ENCODE measurements at regions not wholly inside any gene's neighbourhood (a gene's known extent, or its start where the extent isn't known, plus 50 kb on each side); places are given as distances from the start of the nearest gene placed in this dataset.

DNA sequence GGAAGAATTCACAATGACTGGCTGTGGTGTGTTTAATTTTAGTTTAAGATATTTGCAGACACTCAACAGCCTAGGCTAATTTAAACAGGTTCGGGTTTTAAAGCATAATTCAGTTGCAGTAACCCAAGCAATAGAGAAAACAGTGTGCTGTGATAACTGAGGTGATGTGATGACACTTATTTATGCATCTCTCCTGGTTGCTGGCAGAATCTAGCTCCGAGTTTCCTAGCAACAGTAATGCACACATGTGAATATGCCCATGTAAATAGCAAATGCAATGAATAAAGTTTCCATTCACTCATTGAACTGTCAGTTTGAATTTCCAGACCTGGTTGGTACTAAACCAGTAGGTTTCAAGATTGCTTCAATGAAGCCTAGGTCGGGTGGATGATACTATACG is 426.5 kb downstream of the TMX3 start:
- intact Hi-C loops (cut with micrococcal nuclease) = no loop called here
- H3K9me3 ChIP-seq (replicated peaks) = peaks cover 12% of the 10 kb centered on the region
- H3K27ac ChIP-seq (replicated peaks) = no peak overlapping the region
- H3K4me3 ChIP-seq = no peak overlapping the region
- TF ChIP-seq, protein P1, sequence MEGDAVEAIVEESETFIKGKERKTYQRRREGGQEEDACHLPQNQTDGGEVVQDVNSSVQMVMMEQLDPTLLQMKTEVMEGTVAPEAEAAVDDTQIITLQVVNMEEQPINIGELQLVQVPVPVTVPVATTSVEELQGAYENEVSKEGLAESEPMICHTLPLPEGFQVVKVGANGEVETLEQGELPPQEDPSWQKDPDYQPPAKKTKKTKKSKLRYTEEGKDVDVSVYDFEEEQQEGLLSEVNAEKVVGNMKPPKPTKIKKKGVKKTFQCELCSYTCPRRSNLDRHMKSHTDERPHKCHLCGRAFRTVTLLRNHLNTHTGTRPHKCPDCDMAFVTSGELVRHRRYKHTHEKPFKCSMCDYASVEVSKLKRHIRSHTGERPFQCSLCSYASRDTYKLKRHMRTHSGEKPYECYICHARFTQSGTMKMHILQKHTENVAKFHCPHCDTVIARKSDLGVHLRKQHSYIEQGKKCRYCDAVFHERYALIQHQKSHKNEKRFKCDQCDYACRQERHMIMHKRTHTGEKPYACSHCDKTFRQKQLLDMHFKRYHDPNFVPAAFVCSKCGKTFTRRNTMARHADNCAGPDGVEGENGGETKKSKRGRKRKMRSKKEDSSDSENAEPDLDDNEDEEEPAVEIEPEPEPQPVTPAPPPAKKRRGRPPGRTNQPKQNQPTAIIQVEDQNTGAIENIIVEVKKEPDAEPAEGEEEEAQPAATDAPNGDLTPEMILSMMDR (IDR thresholded peaks at IDR 0.05; ENCODE audit: borderline replicate concordance) = no peak
- no peak for DNase-seq
- H3K36me3 ChIP-seq = no peaks in the 10 kb centered on the region
- H3K4me1 ChIP-seq = no peaks in the 10 kb centered on the region
- no peaks in the 10 kb centered on the region for H3K27me3 ChIP-seq (ENCODE audit: low read depth)

DNA sequence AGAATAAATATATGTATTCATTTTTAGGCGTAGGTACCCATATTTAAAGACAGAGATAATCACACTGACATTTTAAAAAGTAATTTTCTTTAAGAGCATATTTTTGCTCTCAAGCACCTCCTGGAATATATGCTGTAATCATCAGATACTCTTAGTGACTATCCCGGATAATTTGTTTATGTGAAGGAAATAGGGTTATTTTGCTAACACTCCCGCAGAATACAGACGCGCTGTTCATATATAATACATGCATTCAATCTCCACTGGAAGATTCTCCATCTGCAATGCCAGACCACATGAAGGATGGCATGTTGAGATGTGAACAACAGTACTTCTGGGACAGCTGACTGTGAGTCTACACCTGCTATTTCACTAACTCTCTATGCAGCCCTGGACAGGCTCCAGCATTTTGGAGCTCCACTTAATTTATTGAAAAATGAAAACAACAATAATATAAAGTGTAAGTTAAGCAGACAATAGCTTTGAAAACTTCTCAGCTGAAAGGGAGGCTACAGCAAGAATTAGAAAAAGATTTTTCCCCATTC is 430.6 kb downstream of the TMX3 start:
- intact Hi-C loops (cut with micrococcal nuclease) = no loop called here
- TF ChIP-seq, protein P1 (IDR thresholded peaks at IDR 0.05; ENCODE audit: borderline replicate concordance) = no peak
- Histone ChIP-seq H3K4me3 (no peak overlapping the region), H3K27ac (replicated peaks) (no peak overlapping the region), H3K4me1 (no peaks in the 10 kb centered on the region), H3K9me3 (replicated peaks) (no peaks in the 10 kb centered on the region), H3K36me3 (no peaks in the 10 kb centered on the region), H3K27me3 (ENCODE audit: low read depth) (no peaks in the 10 kb centered on the region)
- DNase-seq = no peak

DNA sequence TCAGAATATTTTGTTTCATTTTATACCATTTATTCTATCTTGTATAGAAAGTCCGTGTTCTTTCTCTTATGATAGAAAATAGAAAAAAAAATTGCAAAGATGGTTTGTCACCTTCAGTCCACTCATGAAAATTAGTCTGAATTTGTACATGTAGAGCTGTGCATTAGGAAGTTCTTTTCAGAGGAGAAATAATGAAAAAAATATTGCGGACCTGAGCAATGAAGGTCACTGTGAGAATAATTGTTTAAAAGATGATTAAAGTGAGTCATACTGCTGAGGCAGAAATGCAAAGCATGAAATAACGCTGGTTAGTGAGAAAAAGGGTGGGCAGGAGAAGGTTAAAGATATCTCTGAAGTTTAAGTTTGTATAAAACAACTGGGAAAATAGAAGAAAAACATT is 431.1 kb downstream of the TMX3 start:
- intact Hi-C loops (cut with micrococcal nuclease) = no loop called here
- Histone ChIP-seq H3K9me3 (replicated peaks) (no peaks in the 10 kb centered on the region), H3K36me3 (no peaks in the 10 kb centered on the region), H3K27me3 (ENCODE audit: low read depth) (no peaks in the 10 kb centered on the region), H3K4me3 (no peak overlapping the region), H3K27ac (replicated peaks) (no peak overlapping the region), H3K4me1 (no peaks in the 10 kb centered on the region)
- DNase-seq = no peak
- TF ChIP-seq, protein P1 (IDR thresholded peaks at IDR 0.05; ENCODE audit: borderline replicate concordance) = no peak

DNA sequence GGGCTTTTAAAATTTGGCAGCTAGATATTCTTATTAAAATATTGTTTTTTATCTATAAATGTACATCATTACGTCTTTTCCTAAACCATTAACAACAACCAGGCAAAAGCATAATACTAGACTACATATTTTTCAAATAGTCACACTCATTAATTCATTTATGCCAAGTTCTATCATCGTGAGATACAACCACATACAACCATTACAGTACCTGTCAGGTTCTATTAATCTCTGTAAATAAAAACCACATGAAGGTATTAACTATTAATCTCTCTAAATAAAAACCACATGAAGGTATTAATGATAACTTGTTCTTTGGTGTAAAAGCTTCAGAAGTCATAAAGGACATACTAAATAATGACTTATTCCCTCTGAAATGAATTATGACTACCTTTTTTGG is 432.7 kb downstream of the TMX3 start:
- intact Hi-C loops (cut with micrococcal nuclease) = no loop called here
- TF ChIP-seq, protein P1 (IDR thresholded peaks at IDR 0.05; ENCODE audit: borderline replicate concordance) = no peak
- no peak overlapping the region for H3K27ac ChIP-seq (replicated peaks)
- no peak overlapping the region for H3K4me3 ChIP-seq
- H3K9me3 ChIP-seq (replicated peaks) = no peaks in the 10 kb centered on the region
- DNase-seq = no peak
- no peaks in the 10 kb centered on the region for H3K27me3 ChIP-seq (ENCODE audit: low read depth)
- H3K36me3 ChIP-seq = no peaks in the 10 kb centered on the region
- no peaks in the 10 kb centered on the region for H3K4me1 ChIP-seq

DNA sequence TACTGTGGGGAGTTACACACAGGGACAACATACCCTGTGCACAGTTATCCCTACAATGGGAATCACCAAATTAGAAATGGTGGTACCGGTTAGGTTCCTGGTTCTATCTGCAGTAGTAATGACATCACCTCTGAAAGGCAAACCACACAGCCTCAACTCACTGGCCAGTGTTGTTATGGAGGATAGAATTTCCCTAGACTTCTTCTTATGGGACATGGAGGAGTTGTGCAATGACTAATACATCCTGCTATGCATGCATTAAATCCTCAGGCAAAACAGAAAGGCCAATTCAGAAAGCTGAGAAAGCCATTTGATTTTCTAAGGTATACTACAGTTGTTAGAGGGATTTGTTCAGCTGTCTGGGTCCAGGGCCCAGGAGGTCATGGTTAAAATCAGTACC is 439.3 kb downstream of the TMX3 start:
- no peak overlapping the region for H3K4me3 ChIP-seq
- H3K27ac ChIP-seq (replicated peaks) = no peak overlapping the region
- intact Hi-C loops (cut with micrococcal nuclease) = no loop called here
- H3K9me3 ChIP-seq (replicated peaks) = no peaks in the 10 kb centered on the region
- no peaks in the 10 kb centered on the region for H3K4me1 ChIP-seq
- no peaks in the 10 kb centered on the region for H3K27me3 ChIP-seq (ENCODE audit: low read depth)
- no peaks in the 10 kb centered on the region for H3K36me3 ChIP-seq
- no peak for DNase-seq
- TF ChIP-seq, protein P1 (IDR thresholded peaks at IDR 0.05; ENCODE audit: borderline replicate concordance) = no peak

DNA sequence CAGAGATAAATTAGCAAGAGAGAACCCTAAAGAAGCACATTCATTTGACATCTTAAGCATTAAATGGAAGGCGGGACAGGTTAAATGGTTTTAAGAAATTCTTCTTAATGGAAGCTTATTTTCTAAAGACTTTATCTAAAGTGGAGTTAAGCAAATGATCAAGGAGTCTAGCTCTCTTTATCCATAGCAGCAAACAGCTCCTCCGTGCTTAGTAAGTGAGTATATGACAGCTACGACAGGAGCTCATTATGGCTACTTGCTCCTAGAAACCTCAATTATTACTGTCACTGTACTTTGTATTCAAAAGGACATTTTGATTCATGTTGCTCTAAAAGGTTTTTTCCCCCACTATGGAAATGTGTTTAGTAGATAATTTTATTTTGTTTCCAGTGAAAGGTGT is 444.9 kb downstream of the TMX3 start:
- intact Hi-C loops (cut with micrococcal nuclease) = no loop called here
- DNase-seq = no peak
- H3K4me1 ChIP-seq = no peaks in the 10 kb centered on the region
- no peaks in the 10 kb centered on the region for H3K27me3 ChIP-seq (ENCODE audit: low read depth)
- TF ChIP-seq, protein P1 (IDR thresholded peaks at IDR 0.05; ENCODE audit: borderline replicate concordance) = no peak
- H3K36me3 ChIP-seq = no peaks in the 10 kb centered on the region
- no peak overlapping the region for H3K27ac ChIP-seq (replicated peaks)
- H3K9me3 ChIP-seq (replicated peaks) = no peaks in the 10 kb centered on the region
- H3K4me3 ChIP-seq = no peak overlapping the region
